WI38 (cell line): ENCODE measurements at regions not wholly inside any gene's neighbourhood (a gene's known extent, or its start where the extent isn't known, plus 50 kb on each side); places are given as distances from the start of the nearest gene placed in this dataset.
"Not testable (repeated sequence)": the region's sequence is repeated elsewhere in the genome, so short reads cannot be mapped to it uniquely, and the experiment has no call there.

Source experiments
- H3K4me3 ChIP-seq: 2 replicates; pipeline ENCODE4 v1.5.1; 2011; ENCODE audit warnings: low read depth, mild to moderate bottlenecking, control low read depth, low read length
- TF ChIP-seq, protein P1 (sequence below): IDR thresholded peaks from 2 replicates; pipeline ENCODE4 v1.5.1; 2012; ENCODE audit warnings: low read depth, mild to moderate bottlenecking, control low read depth, low read length

DNA sequence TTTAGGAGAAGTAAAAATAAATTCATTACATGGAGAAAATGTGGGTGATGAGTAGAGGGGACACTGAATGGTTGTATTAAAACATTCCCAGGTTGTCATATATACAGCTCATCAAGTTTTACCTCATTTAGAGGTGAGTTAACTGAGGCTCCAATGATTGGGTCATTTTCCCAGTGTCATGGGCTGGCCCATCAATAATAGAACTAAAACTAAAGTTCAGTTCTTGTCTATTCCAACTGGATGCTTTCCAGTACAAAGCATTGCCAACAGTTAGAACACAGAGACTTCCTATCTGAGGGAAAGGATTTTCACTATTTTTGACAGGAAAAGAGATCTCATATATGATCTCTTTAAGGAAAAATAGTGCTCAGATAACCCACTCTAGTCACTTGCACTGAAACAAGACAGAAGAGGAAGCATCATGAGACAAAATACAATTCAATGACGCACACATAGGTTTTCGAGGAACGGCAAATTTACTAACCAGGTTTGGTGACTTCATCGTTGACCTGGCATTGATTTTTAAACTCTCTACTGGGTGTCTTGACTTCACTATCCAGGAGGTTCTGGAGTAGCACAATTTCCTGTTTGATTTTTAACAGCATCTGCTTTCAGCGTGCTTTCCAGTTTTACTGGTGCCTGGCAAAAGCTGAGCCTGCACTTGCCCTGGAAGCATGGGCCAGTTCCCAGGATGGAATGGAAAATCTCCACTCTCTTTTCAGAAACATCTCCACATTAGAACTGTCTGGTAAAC is 195.5 kb upstream of the FBXL4 start:
- TF ChIP-seq, protein P1, sequence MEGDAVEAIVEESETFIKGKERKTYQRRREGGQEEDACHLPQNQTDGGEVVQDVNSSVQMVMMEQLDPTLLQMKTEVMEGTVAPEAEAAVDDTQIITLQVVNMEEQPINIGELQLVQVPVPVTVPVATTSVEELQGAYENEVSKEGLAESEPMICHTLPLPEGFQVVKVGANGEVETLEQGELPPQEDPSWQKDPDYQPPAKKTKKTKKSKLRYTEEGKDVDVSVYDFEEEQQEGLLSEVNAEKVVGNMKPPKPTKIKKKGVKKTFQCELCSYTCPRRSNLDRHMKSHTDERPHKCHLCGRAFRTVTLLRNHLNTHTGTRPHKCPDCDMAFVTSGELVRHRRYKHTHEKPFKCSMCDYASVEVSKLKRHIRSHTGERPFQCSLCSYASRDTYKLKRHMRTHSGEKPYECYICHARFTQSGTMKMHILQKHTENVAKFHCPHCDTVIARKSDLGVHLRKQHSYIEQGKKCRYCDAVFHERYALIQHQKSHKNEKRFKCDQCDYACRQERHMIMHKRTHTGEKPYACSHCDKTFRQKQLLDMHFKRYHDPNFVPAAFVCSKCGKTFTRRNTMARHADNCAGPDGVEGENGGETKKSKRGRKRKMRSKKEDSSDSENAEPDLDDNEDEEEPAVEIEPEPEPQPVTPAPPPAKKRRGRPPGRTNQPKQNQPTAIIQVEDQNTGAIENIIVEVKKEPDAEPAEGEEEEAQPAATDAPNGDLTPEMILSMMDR = no peak
- H3K4me3 ChIP-seq = no peak overlapping the region

GRCh38 chr6:99141906-99142305 is 194.2 kb upstream of the FBXL4 start:
- not testable (repeated sequence) for H3K4me3 ChIP-seq

GRCh38 chr6:99138445-99138844 is 190.7 kb upstream of the FBXL4 start:
- no peak overlapping the region for H3K4me3 ChIP-seq

GRCh38 chr6:99137314-99137713 is 189.6 kb upstream of the FBXL4 start:
- H3K4me3 ChIP-seq = no peak overlapping the region
- TF ChIP-seq, protein P1 = no peak

More at GRCh38 chr6:99138445-99138844, 190.7 kb upstream of the FBXL4 start:
- TF ChIP-seq, protein P1 = no peak

- no peak overlapping the region for H3K4me3 ChIP-seq
- TF ChIP-seq, protein P1 = no peak
Observed at GRCh38 chr6:99136488-99136887, 188.7 kb upstream of the FBXL4 start.

- TF ChIP-seq, protein P1 = no peak
- H3K4me3 ChIP-seq = no peak overlapping the region
Observed at GRCh38 chr6:99132026-99132635, 184.4 kb upstream of the FBXL4 start.

- TF ChIP-seq, protein P1 = no peak
- no peak overlapping the region for H3K4me3 ChIP-seq
Observed at GRCh38 chr6:99130897-99131873, 183.4 kb upstream of the FBXL4 start.
